ENCODE measurements at regions not wholly inside any gene's neighbourhood (a gene's known extent, or its start where the extent isn't known, plus 50 kb on each side); places are given as distances from the start of the nearest gene placed in this dataset.

GRCh38 chr7:93021748-93022147 lies 96.0 kb downstream of the SAMD9 start:
- TF ChIP-seq, protein P1, sequence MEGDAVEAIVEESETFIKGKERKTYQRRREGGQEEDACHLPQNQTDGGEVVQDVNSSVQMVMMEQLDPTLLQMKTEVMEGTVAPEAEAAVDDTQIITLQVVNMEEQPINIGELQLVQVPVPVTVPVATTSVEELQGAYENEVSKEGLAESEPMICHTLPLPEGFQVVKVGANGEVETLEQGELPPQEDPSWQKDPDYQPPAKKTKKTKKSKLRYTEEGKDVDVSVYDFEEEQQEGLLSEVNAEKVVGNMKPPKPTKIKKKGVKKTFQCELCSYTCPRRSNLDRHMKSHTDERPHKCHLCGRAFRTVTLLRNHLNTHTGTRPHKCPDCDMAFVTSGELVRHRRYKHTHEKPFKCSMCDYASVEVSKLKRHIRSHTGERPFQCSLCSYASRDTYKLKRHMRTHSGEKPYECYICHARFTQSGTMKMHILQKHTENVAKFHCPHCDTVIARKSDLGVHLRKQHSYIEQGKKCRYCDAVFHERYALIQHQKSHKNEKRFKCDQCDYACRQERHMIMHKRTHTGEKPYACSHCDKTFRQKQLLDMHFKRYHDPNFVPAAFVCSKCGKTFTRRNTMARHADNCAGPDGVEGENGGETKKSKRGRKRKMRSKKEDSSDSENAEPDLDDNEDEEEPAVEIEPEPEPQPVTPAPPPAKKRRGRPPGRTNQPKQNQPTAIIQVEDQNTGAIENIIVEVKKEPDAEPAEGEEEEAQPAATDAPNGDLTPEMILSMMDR (IDR thresholded peaks at IDR 0.05; ENCODE audit: insufficient read depth, low read length): no peak
- no peak for TF ChIP-seq GABPA (IDR thresholded peaks at IDR 0.05; ENCODE audit: low read depth)
- no peak for TF ChIP-seq POLR2AphosphoS5 (IDR thresholded peaks at IDR 0.05; ENCODE audit: low read depth)
- no peak for TF ChIP-seq REST (IDR thresholded peaks at IDR 0.05; ENCODE audit: insufficient replicate concordance, low read depth)
- no peak for TF ChIP-seq SPI1 (IDR thresholded peaks at IDR 0.05; ENCODE audit: borderline replicate concordance, low read depth)

All from HL-60 (cell line).